Neutrophil (primary cell): ENCODE measurements at regions not wholly inside any gene's neighbourhood (a gene's known extent, or its start where the extent isn't known, plus 50 kb on each side); places are given as distances from the start of the nearest gene placed in this dataset.
"Not testable (repeated sequence)": the region's sequence is repeated elsewhere in the genome, so short reads cannot be mapped to it uniquely, and the experiment has no call there.

ENCODE experiments used
- H3K27ac ChIP-seq: fragments of 200-600 bp; sonication (generic); 2 replicates; pipeline ENCODE4 v1.5.1; 2016; ENCODE audit warnings: mild to moderate bottlenecking, moderate library complexity
- H3K27me3 ChIP-seq: fragments of 200-600 bp; sonication (generic); 2 replicates; pipeline ENCODE4 v1.6.0; 2016; ENCODE audit warnings: mild to moderate bottlenecking
- H3K36me3 ChIP-seq: fragments of 200-600 bp; sonication (generic); 2 replicates; pipeline ENCODE4 v1.5.1; 2017
- H3K4me1 ChIP-seq, 2 experiments: fragments of 200-600 bp in 1 of 2; sonication (generic) in 1 of 2; 1 replicate in 1 of 2; 2 replicates in 1 of 2; pipeline versions ENCODE4 v1.5.1 to v1.6.1; 2013 to 2016; ENCODE audit warnings: low read depth in 1 of 2, low read length in 1 of 2, mild to moderate bottlenecking in 1 of 2, moderate library complexity in 1 of 2; ENCODE audit not compliant: control insufficient read depth in 1 of 2, insufficient read depth in 1 of 2
- H3K4me3 ChIP-seq, 2 experiments: fragments of 200-600 bp in 1 of 2; sonication (generic) in 1 of 2; 1 replicate in 1 of 2; 2 replicates in 1 of 2; pipeline ENCODE4 v1.5.1; 2013 to 2016; ENCODE audit warnings: low read depth in 1 of 2, low read length in 1 of 2, mild to moderate bottlenecking in 1 of 2, moderate library complexity in 1 of 2
- H3K9me3 ChIP-seq: fragments of 200-600 bp; sonication (generic); 2 replicates; pipeline ENCODE4 v1.5.1; 2016
- TF ChIP-seq, protein P1 (sequence below): fragments of 200-600 bp; sonication (generic); IDR thresholded peaks from 2 replicates; pipeline ENCODE4 v1.5.1; 2016; ENCODE audit warnings: antibody characterized with exemption

- Histone ChIP-seq H3K4me1 (no peaks in the 10 kb centered on the region), H3K36me3 (no peaks in the 10 kb centered on the region), H3K27me3 (no peaks in the 10 kb centered on the region), H3K4me3 (no peak overlapping the region), H3K9me3 (no peaks in the 10 kb centered on the region), H3K27ac (no peak overlapping the region)
- TF ChIP-seq, protein P1, sequence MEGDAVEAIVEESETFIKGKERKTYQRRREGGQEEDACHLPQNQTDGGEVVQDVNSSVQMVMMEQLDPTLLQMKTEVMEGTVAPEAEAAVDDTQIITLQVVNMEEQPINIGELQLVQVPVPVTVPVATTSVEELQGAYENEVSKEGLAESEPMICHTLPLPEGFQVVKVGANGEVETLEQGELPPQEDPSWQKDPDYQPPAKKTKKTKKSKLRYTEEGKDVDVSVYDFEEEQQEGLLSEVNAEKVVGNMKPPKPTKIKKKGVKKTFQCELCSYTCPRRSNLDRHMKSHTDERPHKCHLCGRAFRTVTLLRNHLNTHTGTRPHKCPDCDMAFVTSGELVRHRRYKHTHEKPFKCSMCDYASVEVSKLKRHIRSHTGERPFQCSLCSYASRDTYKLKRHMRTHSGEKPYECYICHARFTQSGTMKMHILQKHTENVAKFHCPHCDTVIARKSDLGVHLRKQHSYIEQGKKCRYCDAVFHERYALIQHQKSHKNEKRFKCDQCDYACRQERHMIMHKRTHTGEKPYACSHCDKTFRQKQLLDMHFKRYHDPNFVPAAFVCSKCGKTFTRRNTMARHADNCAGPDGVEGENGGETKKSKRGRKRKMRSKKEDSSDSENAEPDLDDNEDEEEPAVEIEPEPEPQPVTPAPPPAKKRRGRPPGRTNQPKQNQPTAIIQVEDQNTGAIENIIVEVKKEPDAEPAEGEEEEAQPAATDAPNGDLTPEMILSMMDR, result no peak
These were observed 921.5 kb downstream of the KCNT2 start for GRCh38 chr1:195686764-195687163.

DNA sequence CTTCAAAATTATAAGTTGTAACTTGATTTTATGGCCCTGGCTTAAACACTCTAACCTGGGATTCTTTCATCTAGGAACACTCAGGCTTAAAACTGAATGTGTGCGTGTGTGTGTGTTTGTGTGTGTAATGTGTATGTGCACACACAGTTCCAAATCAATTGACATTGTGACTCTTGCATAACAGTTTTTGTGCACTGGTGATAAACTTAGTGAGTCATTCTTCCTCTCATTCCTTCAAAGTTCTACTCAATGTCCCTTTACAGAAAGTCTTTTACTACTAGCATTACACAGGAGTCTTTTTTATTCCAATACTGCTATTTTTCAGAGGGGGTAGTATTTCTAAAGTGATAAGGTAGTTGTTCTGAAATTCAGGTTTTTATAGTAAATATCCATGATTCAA, 943.6 kb downstream of the KCNT2 start:
- Histone ChIP-seq H3K4me1 (no peaks in the 10 kb centered on the region), H3K27me3 (no peaks in the 10 kb centered on the region), H3K36me3 (no peaks in the 10 kb centered on the region), H3K9me3 (no peaks in the 10 kb centered on the region), H3K4me3 (no peak overlapping the region), H3K27ac (no peak overlapping the region)
- TF ChIP-seq, protein P1, result no peak

GRCh38 chr1:195663549-195664280, 944.5 kb downstream of the KCNT2 start:
- Histone ChIP-seq H3K4me3 (no peak overlapping the region), H3K9me3 (no peaks in the 10 kb centered on the region), H3K36me3 (no peaks in the 10 kb centered on the region), H3K4me1 (no peaks in the 10 kb centered on the region), H3K27me3 (no peaks in the 10 kb centered on the region), H3K27ac (no peak overlapping the region)
- TF ChIP-seq, protein P1, result no peak

DNA sequence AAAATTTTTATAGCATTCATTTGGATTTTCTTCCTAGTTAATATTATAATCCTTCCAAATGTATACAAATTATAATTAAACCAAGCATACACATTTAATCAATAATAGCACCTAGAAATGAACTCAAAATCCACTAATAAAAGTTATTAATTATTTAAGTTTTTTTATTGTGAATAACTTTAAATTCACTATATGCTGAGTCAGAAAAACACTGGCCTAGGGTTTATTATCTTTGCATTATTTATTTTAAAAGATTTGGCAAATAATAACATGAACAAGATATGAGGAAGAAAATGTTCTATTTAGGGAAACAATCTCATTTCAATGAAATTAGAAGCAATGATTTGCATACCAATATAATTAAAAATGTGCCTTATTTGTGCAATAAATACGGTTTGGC, 951.5 kb downstream of the KCNT2 start:
- no peaks in the 10 kb centered on the region for H3K4me1 ChIP-seq
- no peaks in the 10 kb centered on the region for H3K27me3 ChIP-seq
- no peaks in the 10 kb centered on the region for H3K36me3 ChIP-seq
- no peak overlapping the region for H3K4me3 ChIP-seq
- H3K9me3 ChIP-seq, result no peaks in the 10 kb centered on the region
- no peak overlapping the region for H3K27ac ChIP-seq
- TF ChIP-seq, protein P1, result no peak

DNA sequence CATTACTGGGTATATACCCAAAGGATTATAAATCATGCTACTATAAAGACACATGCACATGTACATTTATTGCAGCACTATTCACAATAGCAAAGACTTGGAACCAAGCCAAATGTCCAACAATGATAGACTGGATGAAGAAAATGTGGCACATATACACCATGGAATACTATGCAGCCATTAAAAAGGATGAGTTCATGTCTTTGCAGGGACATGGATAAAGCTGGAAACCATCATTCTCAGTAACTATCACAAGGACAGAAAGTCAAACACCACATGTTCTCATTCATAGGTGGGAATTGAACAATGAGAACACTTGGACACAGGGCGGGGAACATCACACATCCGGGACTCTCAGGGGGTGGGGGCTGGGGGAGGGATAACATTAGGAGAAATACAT, 959.4 kb downstream of the KCNT2 start:
- H3K9me3 ChIP-seq, H3K4me1 ChIP-seq, H3K4me3 ChIP-seq, H3K36me3 ChIP-seq, H3K27me3 ChIP-seq, H3K27ac ChIP-seq: not testable (repeated sequence)

DNA sequence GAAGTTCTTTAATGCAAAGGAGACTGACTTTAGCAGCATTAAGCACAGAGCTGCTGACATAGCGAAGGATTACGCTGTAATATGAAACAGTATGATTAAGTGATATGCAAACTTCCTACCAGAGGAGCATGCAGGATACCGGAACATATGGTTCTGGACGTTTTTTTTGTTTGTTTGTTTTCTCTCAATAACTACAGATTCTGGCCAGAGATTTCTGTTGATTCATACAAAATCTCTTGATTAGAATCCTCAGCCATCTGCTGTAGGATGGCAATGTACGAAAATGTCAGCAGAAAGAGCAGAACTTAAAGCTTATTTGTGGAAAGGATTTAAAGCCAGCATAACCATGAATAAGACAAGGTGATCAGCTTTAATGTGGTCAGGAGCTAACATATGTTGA, 970.7 kb downstream of the KCNT2 start:
- Histone ChIP-seq H3K27me3 (no peaks in the 10 kb centered on the region), H3K9me3 (no peaks in the 10 kb centered on the region), H3K36me3 (no peaks in the 10 kb centered on the region), H3K27ac (no peak overlapping the region), H3K4me1 (no peaks in the 10 kb centered on the region), H3K4me3 (no peak overlapping the region)
- TF ChIP-seq, protein P1, result no peak
